DND-41 (cell line): ENCODE measurements at regions not wholly inside any gene's neighbourhood (a gene's known extent, or its start where the extent isn't known, plus 50 kb on each side); places are given as distances from the start of the nearest gene placed in this dataset.

Source experiments
- ATAC-seq: fragments of 200-7000 bp; cut with Tn5 transposase; 3 replicates; pipeline ENCODE4 v1.9.1; 2021; ENCODE audit warnings: low read depth; ENCODE audit not compliant: insufficient read depth
- DNase-seq: peaks from one replicate; pipeline ENCODE4 v3.0.0-alpha.2; 2020
- H2AFZ ChIP-seq: 2 replicates; pipeline ENCODE4 v1.6.0; 2012; ENCODE audit warnings: low read depth, low read length
- H3K27ac ChIP-seq: 2 replicates; pipeline ENCODE4 v1.5.1; 2012; ENCODE audit warnings: low read length, inconsistent platforms
- H3K27me3 ChIP-seq: fragments of 200-600 bp; sonication (generic); 2 replicates; pipeline ENCODE4 v1.6.0; 2012; ENCODE audit warnings: low read length, mild to moderate bottlenecking, inconsistent platforms; ENCODE audit not compliant: insufficient read depth, poor library complexity
- H3K36me3 ChIP-seq: 2 replicates; pipeline ENCODE4 v1.5.1; 2012; ENCODE audit warnings: low read length, inconsistent platforms; ENCODE audit not compliant: insufficient read depth
- H3K4me1 ChIP-seq: 2 replicates; pipeline ENCODE4 v1.5.1; 2012; ENCODE audit warnings: mild to moderate bottlenecking, low read length; ENCODE audit not compliant: insufficient read depth
- H3K4me2 ChIP-seq: 2 replicates; pipeline ENCODE4 v1.6.0; 2012; ENCODE audit warnings: mild to moderate bottlenecking, moderate library complexity, low read length, inconsistent platforms; ENCODE audit not compliant: insufficient read depth
- H3K4me3 ChIP-seq, 2 experiments: fragments of 200-600 bp in 1 of 2; shearing (Covaris generic) in 1 of 2; 2 replicates each; pipeline ENCODE4 v1.5.1; 2012 to 2016; ENCODE audit warnings: inconsistent platforms in 2 of 2, low read length in 2 of 2, mild to moderate bottlenecking in 2 of 2, low read depth in 1 of 2, moderate library complexity in 1 of 2
- H3K79me2 ChIP-seq: 2 replicates; pipeline ENCODE4 v1.6.0; 2012; ENCODE audit warnings: low read length, inconsistent platforms; ENCODE audit not compliant: insufficient read depth
- H3K9ac ChIP-seq: 2 replicates; pipeline ENCODE4 v1.6.0; 2012; ENCODE audit warnings: low read depth, mild to moderate bottlenecking, inconsistent platforms, low read length, moderate library complexity
- H3K9me3 ChIP-seq: 2 replicates; pipeline ENCODE4 v1.5.1; 2012; ENCODE audit warnings: low read length, moderate library complexity, mild to moderate bottlenecking, inconsistent platforms; ENCODE audit not compliant: insufficient read depth, severe bottlenecking
- H4K20me1 ChIP-seq: 2 replicates; pipeline ENCODE4 v1.6.0; 2012; ENCODE audit warnings: low read length; ENCODE audit not compliant: insufficient read depth
- CTCF ChIP-seq: IDR thresholded peaks from 2 replicates; pipeline ENCODE4 v1.5.1; 2012; ENCODE audit warnings: borderline replicate concordance, low read length, moderate library complexity, mild to moderate bottlenecking; ENCODE audit not compliant: poor library complexity, severe bottlenecking; ENCODE audit errors: extremely low read depth
- EZH2 ChIP-seq: IDR thresholded peaks from 3 replicates; pipeline ENCODE4 v1.6.1; 2012; ENCODE audit warnings: borderline replicate concordance, low read depth, mild to moderate bottlenecking, moderate library complexity, low read length, inconsistent platforms; ENCODE audit not compliant: severe bottlenecking

- Histone ChIP-seq H3K9me3 (no peaks in the 10 kb centered on the region), H3K4me2 (peak overlapping the region; percentile 68), H3K9ac (peak overlapping the region; percentile 64), H3K27ac (peak overlapping the region; percentile 96), H2AFZ (no peak overlapping the region), H4K20me1 (no peaks in the 10 kb centered on the region), H3K27me3 (no peaks in the 10 kb centered on the region), H3K4me1 (peaks cover 100% of the 10 kb centered on the region), H3K79me2 (peaks cover 24% of the 10 kb centered on the region), H3K36me3 (no peaks in the 10 kb centered on the region), H3K4me3 (peak overlapping the region in 1 of 2 experiments; percentile 50; a peak in 1 of 4 replicates)
- DNase-seq (no peak), ATAC-seq (no peak)
- TF ChIP-seq EZH2 (no peak), CTCF (no peak)
Measured at GRCh38 chr2:43135583-43135982, 90.8 kb downstream of the ZFP36L2 start.

GRCh38 chr2:43134571-43134889 lies 91.9 kb downstream of the ZFP36L2 start:
- peaks cover 27% of the 10 kb centered on the region for H3K79me2 ChIP-seq
- no peaks in the 10 kb centered on the region for H3K36me3 ChIP-seq
- H2AFZ ChIP-seq = no peak overlapping the region
- H3K9ac ChIP-seq = peak overlapping the region; percentile 64
- peaks cover 100% of the 10 kb centered on the region for H3K4me1 ChIP-seq
- ATAC-seq = no peak
- peak overlapping the region; percentile 52 for H3K4me2 ChIP-seq
- H3K9me3 ChIP-seq = no peaks in the 10 kb centered on the region
- peak overlapping the region; percentile 96 for H3K27ac ChIP-seq
- TF ChIP-seq EZH2 = no peak
- no peak for TF ChIP-seq CTCF
- H3K4me3 ChIP-seq = peak overlapping the region in 1 of 2 experiments; percentile 30; a peak in 1 of 4 replicates
- H3K27me3 ChIP-seq = no peaks in the 10 kb centered on the region
- no peak for DNase-seq
- no peaks in the 10 kb centered on the region for H4K20me1 ChIP-seq

GRCh38 chr2:43133708-43134570 lies 92.5 kb downstream of the ZFP36L2 start:
- Histone ChIP-seq H3K27me3 (no peaks in the 10 kb centered on the region), H3K27ac (peak overlapping the region; percentile 96), H3K36me3 (no peaks in the 10 kb centered on the region), H3K9me3 (no peaks in the 10 kb centered on the region), H3K4me1 (peaks cover 100% of the 10 kb centered on the region), H3K4me3 (peak overlapping the region in 1 of 2 experiments; percentile 38; a peak in 1 of 4 replicates), H3K9ac (peak overlapping the region; percentile 64), H4K20me1 (no peaks in the 10 kb centered on the region), H2AFZ (no peak overlapping the region; the same call in 1 of the 2 replicates), H3K79me2 (peaks cover 25% of the 10 kb centered on the region), H3K4me2 (peak overlapping the region; percentile 52)
- ATAC-seq = peak; percentile 41
- TF ChIP-seq EZH2 (no peak), CTCF (peak; percentile 38)
- peak; percentile 94 for DNase-seq
